Stromal cell of bone marrow (primary cell): ENCODE measurements at regions not wholly inside any gene's neighbourhood (a gene's known extent, or its start where the extent isn't known, plus 50 kb on each side); places are given as distances from the start of the nearest gene placed in this dataset.

ENCODE experiments used
- DNase-seq: peaks from one replicate; pipeline ENCODE4 v3.0.0-alpha.2; 2012; ENCODE audit warnings: low read depth

GRCh38 chr4:121277194-121278105 lies 103.4 kb downstream of the QRFPR start:
- no peak for DNase-seq

- no peak for DNase-seq
Measured at GRCh38 chr4:121273191-121273590, 107.6 kb downstream of the QRFPR start.

GRCh38 chr4:121272526-121272925 lies 108.3 kb downstream of the QRFPR start:
- DNase-seq, result no peak

- DNase-seq, result no peak
Measured at GRCh38 chr4:121270389-121270788, 106.3 kb upstream of the TNIP3 start.

- no peak for DNase-seq
Measured at GRCh38 chr4:121269001-121269400, 104.9 kb upstream of the TNIP3 start.

- DNase-seq, result no peak
Measured at GRCh38 chr4:121266982-121267381, 102.9 kb upstream of the TNIP3 start.

- DNase-seq, result no peak
Measured at GRCh38 chr4:121256887-121257466, 92.9 kb upstream of the TNIP3 start.

- DNase-seq, result peak; percentile 92
Measured at GRCh38 chr4:121255986-121256750, 92.0 kb upstream of the TNIP3 start.

- no peak for DNase-seq
Measured at GRCh38 chr4:121253961-121254360, 89.8 kb upstream of the TNIP3 start.

- peak; percentile 53 for DNase-seq
Measured at GRCh38 chr4:121252224-121252806, 88.2 kb upstream of the TNIP3 start.

- DNase-seq, result no peak
Measured at GRCh38 chr4:121248747-121249146, 84.6 kb upstream of the TNIP3 start.

- DNase-seq, result no peak
Measured at GRCh38 chr4:121246698-121247097, 82.6 kb upstream of the TNIP3 start.

- no peak for DNase-seq
Measured at GRCh38 chr4:121243485-121243884, 79.4 kb upstream of the TNIP3 start.

- DNase-seq, result no peak
Measured at GRCh38 chr4:121242188-121242750, 78.1 kb upstream of the TNIP3 start.

GRCh38 chr4:121239951-121240350 lies 75.8 kb upstream of the TNIP3 start:
- DNase-seq, result no peak

- DNase-seq, result no peak
Measured at GRCh38 chr4:121238461-121238860, 74.3 kb upstream of the TNIP3 start.

- no peak for DNase-seq
Measured at GRCh38 chr4:121237069-121237399, 72.9 kb upstream of the TNIP3 start.

GRCh38 chr4:121236353-121237068 lies 72.4 kb upstream of the TNIP3 start:
- no peak for DNase-seq

GRCh38 chr4:121233982-121234381 lies 69.9 kb upstream of the TNIP3 start:
- DNase-seq, result no peak

- DNase-seq, result no peak
Measured at GRCh38 chr4:121229993-121230392, 65.9 kb upstream of the TNIP3 start.

GRCh38 chr4:121228848-121229247 lies 64.7 kb upstream of the TNIP3 start:
- no peak for DNase-seq
